GM12878 (cell line): ENCODE measurements at regions not wholly inside any gene's neighbourhood (a gene's known extent, or its start where the extent isn't known, plus 50 kb on each side); places are given as distances from the start of the nearest gene placed in this dataset.

Source experiments
- ATAC-seq: fragments of 200-7000 bp; cut with Tn5 transposase; 3 replicates; pipeline ENCODE4 v1.9.1; 2020; ENCODE audit warnings: mild to moderate bottlenecking, moderate library complexity
- BruUV-seq: library from RNA; stranded (reverse); fragments of 400-500 nt; replicated peaks from 2 replicates; lab custom pipeline; 2021; lab: Mats Ljungman, UMichigan
- CTCF ChIA-PET: fragments of 300-600 bp; sonication (Branson Sonifier 250); formaldehyde crosslinking; extraction: SDS; loops from one replicate; lab custom pipeline; 2021; ENCODE audit warnings: inconsistent platforms; lab: Yijun Ruan, JAX
- POLR2A ChIA-PET: fragments of 350-600 bp; formaldehyde crosslinking; extraction: SDS; loops from one replicate; lab custom pipeline; 2021; ENCODE audit warnings: inconsistent platforms; lab: Charles Lee
- RAD21 ChIA-PET: fragments of 300-600 bp; sonication (Branson Sonifier 250); formaldehyde crosslinking; loops from one replicate; lab custom pipeline; 2023; ENCODE audit warnings: antibody characterized with exemption; ENCODE audit not compliant: unreplicated experiment; lab: Charles Lee
- SMC1A ChIA-PET: fragments of 300-600 bp; sonication (Branson Sonifier 250); formaldehyde crosslinking; loops from one replicate; lab custom pipeline; 2023; ENCODE audit not compliant: unreplicated experiment, uncharacterized antibody; lab: Charles Lee
- DNase-seq: peaks from one replicate; pipeline ENCODE4 v3.0.0-alpha.2; 2011; ENCODE audit warnings: low read depth, low spot score
- FAIRE-seq: peaks from 3 replicates; lab custom pipeline; 2011; peaks lifted over from hg19 to GRCh38; lab: Jason Lieb, UNC
- H2AFZ ChIP-seq: 2 replicates; pipeline ENCODE4 v1.6.0; 2011; ENCODE audit warnings: low read depth, low read length, control low read depth; ENCODE audit not compliant: control insufficient read depth
- H3K27ac ChIP-seq: 2 replicates; pipeline ENCODE4 v1.5.1; 2011; ENCODE audit warnings: control low read depth; ENCODE audit not compliant: control insufficient read depth, insufficient read depth
- H3K27me3 ChIP-seq, 2 experiments: replicated peaks in 1 of 2; 2 replicates each; pipeline versions ENCODE4 v1.6.0 to v1.6.1; 2011; ENCODE audit warnings: low read length in 1 of 2; ENCODE audit not compliant: control insufficient read depth in 2 of 2, insufficient read depth in 2 of 2
- H3K36me3 ChIP-seq, 2 experiments: 2 replicates each; pipeline ENCODE4 v1.5.1; 2011; ENCODE audit warnings: low read length in 1 of 2; ENCODE audit not compliant: control insufficient read depth in 2 of 2, insufficient read depth in 2 of 2
- H3K4me1 ChIP-seq: 2 replicates; pipeline ENCODE4 v1.6.1; 2011; ENCODE audit warnings: mild to moderate bottlenecking, low read length, moderate library complexity, mixed read lengths; ENCODE audit not compliant: control insufficient read depth, insufficient read depth
- H3K4me2 ChIP-seq: 2 replicates; pipeline ENCODE4 v1.6.0; 2011; ENCODE audit warnings: control low read depth; ENCODE audit not compliant: control insufficient read depth, insufficient read depth
- H3K4me3 ChIP-seq: fragments of 200-600 bp; sonication (generic); 2 replicates; pipeline ENCODE4 v1.5.1; 2016
- H3K79me2 ChIP-seq: 2 replicates; pipeline ENCODE4 v1.6.0; 2011; ENCODE audit warnings: low read length; ENCODE audit not compliant: control insufficient read depth, insufficient read depth
- H3K9ac ChIP-seq: 2 replicates; pipeline ENCODE4 v1.8.0; 2011; ENCODE audit warnings: low read length, control low read depth, mixed read lengths; ENCODE audit not compliant: control insufficient read depth, insufficient read depth
- H3K9me3 ChIP-seq: replicated peaks from 3 replicates; pipeline ENCODE4 v1.5.1; 2011; ENCODE audit warnings: mild to moderate bottlenecking, low read length; ENCODE audit not compliant: control insufficient read depth, insufficient read depth
- H4K20me1 ChIP-seq: 2 replicates; pipeline ENCODE4 v1.6.0; 2011; ENCODE audit not compliant: control insufficient read depth, insufficient read depth
- BACH1 ChIP-seq: fragments of 450-650 bp; IDR thresholded peaks from 2 replicates; pipeline ENCODE4 v1.6.1; 2017; ENCODE audit warnings: mild to moderate bottlenecking, borderline replicate concordance
- BCL11A ChIP-seq: IDR thresholded peaks from 2 replicates; pipeline ENCODE4 v1.6.1; 2011; ENCODE audit warnings: low read depth, low read length
- EP300 ChIP-seq, 2 experiments: fragments of 150-350 bp in 1 of 2; IDR thresholded peaks; 2 replicates each; pipeline ENCODE4 v1.6.1; 2011 to 2012; ENCODE audit warnings: low read depth in 2 of 2, low read length in 2 of 2, borderline replicate concordance in 1 of 2, improper control_type of control experiment in 1 of 2, inconsistent platforms in 1 of 2; ENCODE audit not compliant: control insufficient read depth in 1 of 2
- GATAD2B ChIP-seq: fragments of 450-650 bp; conservative IDR thresholded peaks from 2 replicates; pipeline ENCODE4 v1.6.1; 2017; ENCODE audit warnings: low read depth, mild to moderate bottlenecking, moderate library complexity
- HDAC2 ChIP-seq: fragments of 200-600 bp; sonication (generic); IDR thresholded peaks from 2 replicates; pipeline ENCODE4 v1.6.1; 2017
- NR2C1 ChIP-seq: fragments of 450-650 bp; IDR thresholded peaks from 2 replicates; pipeline ENCODE4 v1.6.1; 2017; ENCODE audit warnings: antibody characterized with exemption, mild to moderate bottlenecking, moderate library complexity
- NRF1 ChIP-seq: conservative IDR thresholded peaks from 2 replicates; pipeline ENCODE4 v1.6.1; 2011; ENCODE audit warnings: mild to moderate bottlenecking, low read depth, low read length, improper control_type of control experiment
- STAT1 ChIP-seq: fragments of 450-650 bp; conservative IDR thresholded peaks from 2 replicates; pipeline ENCODE4 v1.6.1; 2014; ENCODE audit warnings: antibody characterized with exemption, mild to moderate bottlenecking
- SUPT20H ChIP-seq: IDR thresholded peaks from 2 replicates; pipeline ENCODE4 v1.6.1; 2011; ENCODE audit warnings: low read depth, mild to moderate bottlenecking, low read length, moderate library complexity, borderline replicate concordance; ENCODE audit not compliant: control insufficient read depth
- ZNF207 ChIP-seq: fragments of 450-650 bp; IDR thresholded peaks from 2 replicates; pipeline ENCODE4 v1.6.1; 2014; ENCODE audit warnings: antibody characterized with exemption, mild to moderate bottlenecking, borderline replicate concordance
- ZNF217 ChIP-seq: fragments of 450-650 bp; IDR thresholded peaks from 2 replicates; pipeline ENCODE4 v1.6.1; 2017; ENCODE audit warnings: antibody characterized with exemption, mild to moderate bottlenecking
- ZNF622 ChIP-seq: fragments of 450-650 bp; IDR thresholded peaks from 2 replicates; pipeline ENCODE4 v1.6.1; 2017; ENCODE audit warnings: mild to moderate bottlenecking, inconsistent platforms
- WGBS: methylation state at CpG from one replicate; pipeline ENCODE4 v1.1.6; 2016; ENCODE audit warnings: low lambda C conversion rate; ENCODE audit not compliant: insufficient replicate concordance, insufficient coverage; ENCODE audit errors: missing lambda C conversion rate; 5-methylcytosine and 5-hydroxymethylcytosine counted together
- in situ Hi-C: fragments of 300-500 bp; cut with MboI; formaldehyde crosslinking; loops from 9 replicates; pipeline ENCODE4 v1.14.3; 2018; ENCODE audit warnings: mixed read lengths
- intact Hi-C: fragments of 100-400 bp; cut with micrococcal nuclease; formaldehyde crosslinking; loops from one replicate; pipeline ENCODE4 v1.14.2; 2022; ENCODE audit not compliant: unreplicated experiment
- TF ChIP-seq, protein P1 (sequence below): IDR thresholded peaks from 2 replicates; pipeline ENCODE4 v1.6.1; 2011; ENCODE audit warnings: borderline replicate concordance, low read depth, mild to moderate bottlenecking, moderate library complexity, mixed read lengths, low read length; ENCODE audit not compliant: insufficient read depth; ENCODE audit errors: extremely low read length
- TF ChIP-seq, protein P2 (sequence below): IDR thresholded peaks from 2 replicates; pipeline ENCODE4 v1.6.1; 2011; ENCODE audit warnings: mild to moderate bottlenecking, low read depth, low read length, moderate library complexity; ENCODE audit not compliant: insufficient replicate concordance

DNA sequence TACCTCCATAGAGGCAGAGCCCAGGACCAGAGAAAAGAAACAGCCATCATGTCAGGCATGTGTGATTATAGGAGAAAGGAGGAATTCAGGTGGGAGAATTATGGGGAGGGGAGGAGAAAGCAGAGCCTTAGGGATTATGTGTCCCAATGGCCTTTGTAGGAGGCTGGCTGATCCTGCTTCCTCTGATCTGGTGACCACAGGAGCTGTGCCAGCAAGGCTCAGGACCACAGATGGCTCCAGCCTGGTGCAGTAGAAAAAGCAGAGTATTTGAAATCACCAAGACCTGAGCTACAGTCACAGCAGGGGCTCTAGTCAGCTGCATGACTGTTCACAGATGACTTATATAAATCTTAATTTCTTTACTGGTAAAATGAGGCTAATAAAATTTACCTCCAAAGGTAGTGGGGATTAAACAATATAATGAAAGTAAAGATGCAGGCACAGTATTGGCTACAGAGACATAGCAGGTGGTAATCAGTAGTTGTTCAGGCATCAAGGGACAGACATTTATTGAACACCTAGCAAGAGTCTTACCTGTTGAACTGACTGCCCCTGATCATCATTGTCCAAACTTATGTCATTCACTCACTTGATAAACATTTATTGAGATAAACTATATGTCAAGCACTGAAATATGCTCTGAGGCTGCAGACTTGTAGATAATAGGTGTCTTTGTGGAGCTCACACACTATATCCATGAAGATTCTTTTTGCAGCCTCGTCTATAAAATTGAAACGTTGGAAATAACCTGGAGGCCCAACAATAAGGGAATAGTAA, 121.3 kb downstream of the MYCN start (continued):
- TF ChIP-seq ZNF217 (no peak), BCL11A (no peak), ZNF207 (no peak)
- TF ChIP-seq, protein P1, sequence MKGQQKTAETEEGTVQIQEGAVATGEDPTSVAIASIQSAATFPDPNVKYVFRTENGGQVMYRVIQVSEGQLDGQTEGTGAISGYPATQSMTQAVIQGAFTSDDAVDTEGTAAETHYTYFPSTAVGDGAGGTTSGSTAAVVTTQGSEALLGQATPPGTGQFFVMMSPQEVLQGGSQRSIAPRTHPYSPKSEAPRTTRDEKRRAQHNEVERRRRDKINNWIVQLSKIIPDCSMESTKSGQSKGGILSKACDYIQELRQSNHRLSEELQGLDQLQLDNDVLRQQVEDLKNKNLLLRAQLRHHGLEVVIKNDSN = no peak

DNA sequence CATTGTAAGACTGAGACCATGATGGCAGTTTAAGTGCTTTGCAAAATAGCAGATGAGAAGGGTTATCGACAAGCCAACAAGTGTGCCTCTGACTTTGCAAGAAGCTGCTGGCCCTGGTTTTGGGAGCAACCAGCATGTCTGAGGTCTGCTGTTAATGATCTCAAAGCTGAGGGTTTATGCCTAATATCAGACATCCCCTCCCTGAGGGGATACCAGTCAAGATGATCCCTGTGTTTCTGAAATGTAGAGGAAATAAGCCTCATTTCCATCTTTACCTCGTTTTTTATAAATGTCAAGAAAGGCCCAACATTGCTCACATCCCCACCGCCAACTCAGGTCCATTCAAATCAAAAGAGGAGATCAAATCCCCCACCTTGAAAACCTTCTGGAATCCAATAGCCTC, 120.6 kb downstream of the MYCN start:
- SMC1A ChIA-PET = no interaction called here
- TF ChIP-seq NRF1 (no peak), ZNF622 (no peak), NR2C1 (no peak), HDAC2 (no peak), SUPT20H (no peak), STAT1 (no peak), BACH1 (no peak), EP300 (IDR thresholded peaks at IDR 0.05; ENCODE audit: borderline replicate concordance in 1 of 2, control insufficient read depth in 1 of 2, low read depth in 2 of 2, low read length in 2 of 2) (no peak), GATAD2B (no peak)
- TF ChIP-seq, protein P2, sequence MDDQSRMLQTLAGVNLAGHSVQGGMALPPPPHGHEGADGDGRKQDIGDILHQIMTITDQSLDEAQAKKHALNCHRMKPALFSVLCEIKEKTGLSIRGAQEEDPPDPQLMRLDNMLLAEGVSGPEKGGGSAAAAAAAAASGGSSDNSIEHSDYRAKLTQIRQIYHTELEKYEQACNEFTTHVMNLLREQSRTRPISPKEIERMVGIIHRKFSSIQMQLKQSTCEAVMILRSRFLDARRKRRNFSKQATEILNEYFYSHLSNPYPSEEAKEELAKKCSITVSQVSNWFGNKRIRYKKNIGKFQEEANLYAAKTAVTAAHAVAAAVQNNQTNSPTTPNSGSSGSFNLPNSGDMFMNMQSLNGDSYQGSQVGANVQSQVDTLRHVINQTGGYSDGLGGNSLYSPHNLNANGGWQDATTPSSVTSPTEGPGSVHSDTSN = no peak
- 42% methylated on average over 3 of the region's 3 CpGs for WGBS
- Histone ChIP-seq H3K4me2 (no peak overlapping the region), H3K4me3 (no peak overlapping the region), H2AFZ (no peak overlapping the region), H3K79me2 (no peaks in the 10 kb centered on the region), H3K27me3 (no peaks in the 10 kb centered on the region), H3K27ac (no peak overlapping the region), H3K4me1 (peaks cover 11% of the 10 kb centered on the region), H4K20me1 (no peaks in the 10 kb centered on the region), H3K9me3 (peaks cover 4% of the 10 kb centered on the region; the same call in 1 of the 3 replicates), H3K36me3 (no peaks in the 10 kb centered on the region), H3K9ac (no peak overlapping the region)
- in situ Hi-C loops (no loop called here), intact Hi-C loops (no loop called here)
- BruUV-seq = no TSS peak
- POLR2A ChIA-PET = no interaction called here
- RAD21 ChIA-PET = no interaction called here
- CTCF ChIA-PET = no interaction called here
- DNase-seq (no peak), ATAC-seq (no peak), FAIRE-seq (no peak)
